Fibroblast of lung (primary cell): ENCODE measurements at regions not wholly inside any gene's neighbourhood (a gene's known extent, or its start where the extent isn't known, plus 50 kb on each side); places are given as distances from the start of the nearest gene placed in this dataset.
"Not testable (repeated sequence)": the region's sequence is repeated elsewhere in the genome, so short reads cannot be mapped to it uniquely, and the experiment has no call there.

Experiments
- DNase-seq, 2 donors: peaks; one replicate each; pipeline versions ENCODE4 v3.0.0 to v3.0.0-alpha.2; 2010; ENCODE audit warnings: low read depth in 2 of 2
- H2AFZ ChIP-seq: 2 replicates; pipeline ENCODE4 v1.5.1; 2012; ENCODE audit warnings: low read length, control low read depth, inconsistent platforms
- H3K27ac ChIP-seq: 2 replicates; pipeline ENCODE4 v1.5.1; 2011; ENCODE audit warnings: low read length, control low read depth; ENCODE audit not compliant: insufficient read depth
- H3K27me3 ChIP-seq: 2 replicates; pipeline ENCODE4 v1.5.1; 2011; ENCODE audit warnings: mild to moderate bottlenecking, low read length; ENCODE audit not compliant: control insufficient read depth, insufficient read depth
- H3K36me3 ChIP-seq: 2 replicates; pipeline ENCODE4 v1.5.1; 2011; ENCODE audit warnings: low read length; ENCODE audit not compliant: control insufficient read depth, insufficient read depth
- H3K4me1 ChIP-seq: 2 replicates; pipeline ENCODE4 v1.5.1; 2011; ENCODE audit warnings: low read length; ENCODE audit not compliant: control insufficient read depth, insufficient read depth; ENCODE audit errors: extremely low read depth
- H3K4me2 ChIP-seq: 2 replicates; pipeline ENCODE4 v1.5.1; 2011; ENCODE audit warnings: low read length, control low read depth; ENCODE audit not compliant: insufficient read depth; ENCODE audit errors: extremely low read depth
- H3K4me3 ChIP-seq, 4 experiments: fragments of 200-600 bp in 1 of 4; sonication (generic) in 1 of 4; replicated peaks in 1 of 4; 2 replicates each; pipeline ENCODE4 v1.5.1; 2011 to 2016; ENCODE audit warnings: low read length in 4 of 4, low read depth in 3 of 4, mild to moderate bottlenecking in 3 of 4, control low read depth in 2 of 4, inconsistent platforms in 1 of 4, mixed read lengths in 1 of 4; ENCODE audit not compliant: insufficient read depth in 1 of 4; ENCODE audit errors: control extremely low read depth in 1 of 4
- H3K79me2 ChIP-seq: 2 replicates; pipeline ENCODE4 v1.5.1; 2012; ENCODE audit warnings: mild to moderate bottlenecking, low read length, inconsistent platforms; ENCODE audit not compliant: control insufficient read depth, insufficient read depth
- H3K9ac ChIP-seq: 2 replicates; pipeline ENCODE4 v1.5.1; 2011; ENCODE audit warnings: mild to moderate bottlenecking, low read length, control low read depth; ENCODE audit not compliant: insufficient read depth
- H3K9me3 ChIP-seq: 2 replicates; pipeline ENCODE4 v1.5.1; 2012; ENCODE audit warnings: low read depth, low read length; ENCODE audit not compliant: control insufficient read depth, insufficient read depth
- H4K20me1 ChIP-seq: 2 replicates; pipeline ENCODE4 v1.5.1; 2011; ENCODE audit warnings: low read length; ENCODE audit not compliant: control insufficient read depth, insufficient read depth; ENCODE audit errors: extremely low read depth
- CTCF ChIP-seq, 2 donors: IDR thresholded peaks in 1 of 2; conservative IDR thresholded peaks in 1 of 2; 1 replicate in 1 of 2; 2 replicates in 1 of 2; pipeline ENCODE4 v1.5.1; 2011 to 2012; ENCODE audit warnings: low read length in 2 of 2, control low read depth in 1 of 2, inconsistent platforms in 1 of 2, low read depth in 1 of 2, mild to moderate bottlenecking in 1 of 2
- EZH2 ChIP-seq: IDR thresholded peaks from 2 replicates; pipeline ENCODE4 v1.5.1; 2012; ENCODE audit warnings: low read length, control low read depth, mild to moderate bottlenecking; ENCODE audit errors: missing control alignments

GRCh38 chr14:97995531-97995930 is 1198.3 kb downstream of the VRK1 start:
- H2AFZ ChIP-seq = no peak overlapping the region
- TF ChIP-seq CTCF (conservative IDR thresholded peaks at IDR 0.05 in 1 of 2, IDR thresholded peaks at IDR 0.05 in 1 of 2; ENCODE audit: low read depth in 1 of 2, low read length in 2 of 2) (no peak), EZH2 (no peak)
- H3K27me3 ChIP-seq = no peaks in the 10 kb centered on the region
- DNase-seq = no peak
- H4K20me1 ChIP-seq = no peaks in the 10 kb centered on the region
- no peaks in the 10 kb centered on the region for H3K4me1 ChIP-seq
- H3K36me3 ChIP-seq = no peaks in the 10 kb centered on the region
- H3K4me2 ChIP-seq = no peak overlapping the region
- H3K9me3 ChIP-seq = no peaks in the 10 kb centered on the region
- H3K27ac ChIP-seq = no peak overlapping the region
- H3K4me3 ChIP-seq = no peak overlapping the region
- H3K9ac ChIP-seq = no peak overlapping the region
- no peaks in the 10 kb centered on the region for H3K79me2 ChIP-seq

GRCh38 chr14:98006008-98006407 is 1208.8 kb downstream of the VRK1 start:
- Histone ChIP-seq H3K36me3 (no peaks in the 10 kb centered on the region), H3K27me3 (no peaks in the 10 kb centered on the region), H3K79me2 (no peaks in the 10 kb centered on the region), H4K20me1 (no peaks in the 10 kb centered on the region), H3K27ac (no peak overlapping the region), H3K9ac (no peak overlapping the region), H3K9me3 (no peaks in the 10 kb centered on the region), H3K4me2 (no peak overlapping the region), H3K4me1 (no peaks in the 10 kb centered on the region), H2AFZ (no peak overlapping the region), H3K4me3 (no peak overlapping the region)
- TF ChIP-seq EZH2 = no peak
- no peak for TF ChIP-seq CTCF (conservative IDR thresholded peaks at IDR 0.05 in 1 of 2, IDR thresholded peaks at IDR 0.05 in 1 of 2; ENCODE audit: low read depth in 1 of 2, low read length in 2 of 2)
- DNase-seq = no peak

- Histone ChIP-seq H3K4me3 (no peak overlapping the region), H3K9me3 (no peaks in the 10 kb centered on the region), H2AFZ (no peak overlapping the region), H3K27ac (no peak overlapping the region), H4K20me1 (no peaks in the 10 kb centered on the region), H3K79me2 (no peaks in the 10 kb centered on the region), H3K9ac (no peak overlapping the region), H3K36me3 (no peaks in the 10 kb centered on the region), H3K4me2 (no peak overlapping the region), H3K27me3 (no peaks in the 10 kb centered on the region), H3K4me1 (no peaks in the 10 kb centered on the region)
- DNase-seq = no peak
- no peak for TF ChIP-seq EZH2
- no peak for TF ChIP-seq CTCF (conservative IDR thresholded peaks at IDR 0.05 in 1 of 2, IDR thresholded peaks at IDR 0.05 in 1 of 2; ENCODE audit: low read depth in 1 of 2, low read length in 2 of 2)
Observed at GRCh38 chr14:98008381-98009113, 1211.4 kb downstream of the VRK1 start.

- not testable (repeated sequence) for H3K9me3 ChIP-seq, H3K36me3 ChIP-seq, DNase-seq, H4K20me1 ChIP-seq, H3K27me3 ChIP-seq, H3K9ac ChIP-seq, H3K4me3 ChIP-seq, H3K79me2 ChIP-seq, H2AFZ ChIP-seq, H3K4me1 ChIP-seq, H3K27ac ChIP-seq, H3K4me2 ChIP-seq
Observed at GRCh38 chr14:98009177-98009576, 1212.0 kb downstream of the VRK1 start.
